ENCODE measurements at regions not wholly inside any gene's neighbourhood (a gene's known extent, or its start where the extent isn't known, plus 50 kb on each side); places are given as distances from the start of the nearest gene placed in this dataset.

- DNase-seq (ENCODE audit: low read depth in 2 of 2): no peak
These were observed 162.5 kb upstream of the RTL1 start for GRCh38 chr14:101065696-101066694.

DNA sequence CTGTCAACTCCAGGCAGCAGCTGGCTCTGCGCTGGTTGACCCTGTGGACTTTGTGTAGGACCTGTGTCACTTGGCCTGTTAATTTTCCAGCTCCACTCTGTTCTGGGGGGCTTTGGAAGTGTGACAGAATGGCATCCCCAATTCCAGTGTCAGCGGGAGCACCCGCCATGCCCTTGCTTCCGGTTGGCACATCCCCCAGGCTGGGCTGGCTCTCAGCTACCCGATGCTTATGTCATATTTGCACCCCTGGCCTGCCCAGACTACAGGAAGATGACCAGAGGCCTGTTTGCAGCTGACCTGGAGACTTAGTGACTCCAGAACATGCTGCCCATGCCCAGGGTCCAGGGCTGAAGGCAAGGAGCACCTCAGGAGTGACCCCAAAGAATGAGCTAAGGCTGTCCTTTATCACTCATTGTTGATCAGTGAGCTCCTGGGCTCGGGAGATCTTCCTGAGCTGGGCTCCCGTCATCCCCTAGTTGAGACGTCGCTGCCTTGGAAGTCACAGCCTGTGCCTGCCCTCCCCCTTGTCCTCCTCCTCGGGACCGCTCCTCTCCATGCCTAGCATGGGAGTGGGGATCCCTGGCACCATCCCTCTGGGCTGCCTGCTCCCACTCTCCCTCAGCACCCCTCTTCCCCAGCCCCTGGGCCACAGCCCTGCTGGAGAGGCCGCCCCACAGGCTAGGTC is 163.4 kb upstream of the RTL1 start:
- no peak for DNase-seq (ENCODE audit: low read depth in 2 of 2)

DNA sequence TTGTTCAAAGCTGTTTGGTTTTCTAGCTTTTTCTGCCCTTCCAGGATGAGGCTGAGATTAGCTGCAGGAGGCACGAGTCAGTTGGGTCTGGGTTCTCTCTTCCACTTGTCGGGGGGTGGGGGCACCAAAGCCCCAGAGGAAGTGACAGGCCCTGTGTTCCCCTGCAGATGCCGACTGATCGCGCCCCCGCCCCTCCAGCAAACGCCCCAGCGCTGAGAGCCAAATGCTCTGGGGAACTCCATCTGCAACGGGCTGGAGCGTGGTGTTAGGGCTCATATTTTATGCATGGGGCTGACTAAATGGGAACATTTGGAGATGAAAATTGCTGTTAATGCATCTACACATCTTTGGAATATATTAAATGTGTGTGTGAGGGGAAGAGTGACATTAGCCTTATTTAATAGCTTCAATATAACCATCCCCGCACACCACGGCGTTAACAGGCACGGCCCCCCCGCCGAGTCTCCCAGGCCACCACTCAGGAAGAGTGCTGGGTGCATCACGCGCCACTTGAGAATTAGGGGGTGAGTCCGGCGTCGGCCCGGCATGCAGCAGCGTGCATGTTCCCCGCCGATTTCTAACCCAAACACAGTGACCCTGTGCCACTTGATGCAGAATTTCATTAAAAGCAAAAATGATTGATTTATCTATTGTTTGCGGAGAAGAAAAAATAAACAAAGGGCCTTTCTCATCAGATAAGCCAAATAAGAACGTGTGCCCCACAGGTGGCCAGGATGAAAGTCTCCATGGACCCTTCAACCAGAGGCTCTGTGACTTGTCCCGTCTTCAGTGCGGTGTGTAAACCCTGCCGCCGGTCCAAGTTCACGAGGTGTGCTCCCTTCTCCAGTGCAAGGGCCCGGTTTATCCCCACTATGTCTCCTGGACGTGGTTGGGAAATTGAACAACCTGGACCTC is 165.0 kb upstream of the RTL1 start:
- DNase-seq (ENCODE audit: low read depth in 2 of 2): no peak

DNA sequence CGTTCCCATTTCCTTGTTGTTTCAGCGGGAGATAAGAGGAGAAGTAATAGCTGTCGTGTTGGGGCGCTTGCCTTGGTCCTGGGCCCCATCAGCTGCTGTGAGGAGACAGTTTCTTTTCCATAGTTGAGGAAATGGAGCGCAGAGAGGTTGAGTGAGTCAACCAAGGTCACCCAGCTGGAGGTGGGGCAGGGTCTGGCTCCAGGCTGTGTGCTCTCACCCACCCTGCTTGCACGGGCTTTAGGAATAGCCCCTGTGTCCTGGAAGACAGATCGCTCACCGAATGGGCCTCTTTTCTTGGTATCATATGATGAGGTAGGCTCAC is 165.7 kb upstream of the RTL1 start:
- DNase-seq (ENCODE audit: low read depth in 2 of 2): no peak

DNA sequence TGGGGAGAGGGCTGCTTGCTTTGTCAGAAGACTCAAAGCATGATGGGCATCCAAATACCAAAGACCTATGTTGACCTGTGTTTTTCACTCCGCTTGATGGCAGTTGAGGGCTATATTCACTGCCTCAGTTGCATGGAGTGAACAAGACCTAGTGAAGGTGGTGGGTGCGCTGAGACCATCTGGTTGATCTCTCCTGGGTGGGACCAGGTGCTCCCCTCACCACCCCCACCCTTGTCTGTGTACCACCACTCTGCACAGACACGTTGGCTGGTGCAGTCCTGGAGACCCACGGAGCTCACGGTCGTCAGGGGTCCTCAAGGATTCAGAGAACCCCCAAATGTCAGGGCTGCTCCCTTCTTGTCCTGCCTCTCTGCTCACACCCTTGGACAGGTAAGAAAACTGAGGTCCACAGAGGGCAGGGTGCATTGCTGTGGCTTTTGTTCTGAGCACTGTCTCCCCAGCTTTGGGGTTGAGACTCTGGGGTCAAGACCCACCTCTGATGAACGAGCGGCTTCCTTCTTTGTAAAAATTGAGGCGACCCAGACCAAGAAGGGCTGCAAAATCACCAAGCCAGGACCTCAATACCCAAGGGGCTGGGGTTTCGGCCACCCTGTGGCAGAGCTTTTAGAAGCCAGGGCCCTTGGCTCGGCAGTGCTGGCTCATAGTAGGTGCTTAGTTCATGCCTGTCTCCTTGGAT is 166.3 kb upstream of the RTL1 start:
- no peak for DNase-seq (ENCODE audit: low read depth in 2 of 2)

GRCh38 chr14:101070540-101071492 is 167.3 kb upstream of the RTL1 start:
- DNase-seq (ENCODE audit: low read depth in 2 of 2): no peak

- no peak for DNase-seq (ENCODE audit: low read depth in 2 of 2)
These were observed 168.0 kb upstream of the RTL1 start for GRCh38 chr14:101071493-101071906.

- DNase-seq (ENCODE audit: low read depth in 2 of 2): no peak
These were observed 168.5 kb upstream of the RTL1 start for GRCh38 chr14:101072070-101072469.

DNA sequence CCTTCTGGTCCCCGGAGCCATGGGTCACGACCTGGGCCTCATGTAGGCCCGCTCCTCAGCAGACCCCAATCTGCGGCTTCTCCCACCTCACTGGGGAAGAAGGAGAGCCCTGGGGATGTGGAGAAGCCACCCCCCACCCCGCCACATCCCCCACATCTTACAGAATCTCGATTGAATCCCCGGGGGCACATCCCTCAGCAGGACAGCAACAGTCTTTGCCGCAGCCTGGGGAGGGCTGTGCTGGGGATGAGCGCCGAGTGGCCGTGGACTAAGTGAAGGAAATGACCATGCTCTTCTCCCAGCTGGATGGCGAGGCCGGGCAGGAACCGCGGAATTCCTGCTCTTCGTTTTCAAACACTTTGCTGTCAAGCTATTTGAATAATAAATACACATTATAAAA is 169.0 kb upstream of the RTL1 start:
- DNase-seq (ENCODE audit: low read depth in 2 of 2): no peak

DNA sequence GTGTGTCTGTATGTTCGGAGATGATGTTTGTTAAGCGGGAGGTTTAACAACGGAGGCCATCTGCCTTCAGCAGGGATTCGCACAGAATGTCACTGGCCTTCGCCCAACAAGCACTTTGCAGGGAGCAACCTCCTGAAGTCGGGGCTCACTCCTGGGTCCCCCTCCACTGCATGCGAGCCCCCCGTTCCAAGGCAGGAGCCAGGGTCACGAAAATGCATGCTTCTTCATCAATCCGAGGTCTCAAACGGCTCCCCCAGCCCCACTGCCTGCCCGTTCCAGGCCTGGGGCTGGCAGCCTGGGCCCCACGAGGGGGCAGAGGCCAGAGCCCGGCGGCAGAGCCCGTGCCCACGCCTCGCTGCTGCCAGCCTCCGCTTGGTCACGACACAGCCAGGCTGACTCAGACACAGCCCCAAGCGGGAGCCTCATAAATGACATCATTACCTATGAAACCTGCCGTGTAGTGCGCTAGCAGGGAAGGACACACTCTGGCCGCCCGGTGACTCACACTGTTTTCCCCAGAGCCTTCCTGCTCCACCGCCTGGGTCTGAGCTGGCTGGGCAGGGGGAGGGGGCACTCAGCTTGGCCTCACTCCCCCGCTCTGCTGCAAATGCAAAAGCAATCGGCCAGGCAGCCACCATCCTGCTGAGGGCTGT is 169.5 kb upstream of the RTL1 start:
- DNase-seq (ENCODE audit: low read depth in 2 of 2): peak; percentile 82 to 84

- no peak for DNase-seq (ENCODE audit: low read depth in 2 of 2)
These were observed 170.1 kb upstream of the RTL1 start for GRCh38 chr14:101073598-101073965.

GRCh38 chr14:101074196-101075024 is 170.9 kb upstream of the RTL1 start:
- DNase-seq (ENCODE audit: low read depth in 2 of 2): no peak

DNA sequence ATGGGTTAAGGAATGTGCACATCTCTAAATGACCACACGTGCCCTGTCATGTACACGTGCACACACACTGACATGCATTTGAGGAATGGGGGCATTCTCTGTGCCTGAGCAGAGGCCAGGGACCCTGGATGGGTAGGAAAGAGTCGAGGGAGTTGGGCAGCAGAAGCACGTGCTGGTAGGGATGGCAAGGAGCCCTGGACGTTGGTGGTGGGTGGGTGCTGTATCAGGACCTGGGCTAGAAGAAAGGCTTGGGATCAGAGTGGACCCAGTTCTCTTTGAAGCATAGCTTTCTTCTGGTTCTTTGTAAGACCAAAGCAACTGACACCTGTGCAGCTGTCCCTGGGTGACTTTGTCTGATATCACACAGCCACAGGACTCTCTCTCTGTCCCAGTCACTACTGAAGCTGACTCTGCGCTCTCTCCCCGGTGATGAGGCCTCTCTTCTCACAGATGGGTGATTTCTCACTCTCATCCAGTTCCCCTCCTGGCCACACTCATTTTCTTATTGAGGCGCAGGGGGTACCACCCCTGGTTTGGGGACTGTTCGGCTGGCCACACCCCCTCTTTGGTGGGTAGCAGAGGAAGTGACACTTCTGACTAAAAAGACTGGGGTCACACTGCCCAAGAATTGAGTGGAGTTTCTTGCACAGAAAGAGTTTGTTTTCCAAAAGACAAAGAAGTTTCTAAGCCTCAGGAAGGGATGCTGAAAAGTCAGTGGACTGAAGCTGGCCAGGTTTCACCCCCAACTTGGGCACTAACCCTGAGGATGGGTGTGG is 171.7 kb upstream of the RTL1 start:
- DNase-seq (ENCODE audit: low read depth in 2 of 2): no peak

- no peak for DNase-seq (ENCODE audit: low read depth in 2 of 2)
These were observed 172.4 kb upstream of the RTL1 start for GRCh38 chr14:101075801-101076413.

DNA sequence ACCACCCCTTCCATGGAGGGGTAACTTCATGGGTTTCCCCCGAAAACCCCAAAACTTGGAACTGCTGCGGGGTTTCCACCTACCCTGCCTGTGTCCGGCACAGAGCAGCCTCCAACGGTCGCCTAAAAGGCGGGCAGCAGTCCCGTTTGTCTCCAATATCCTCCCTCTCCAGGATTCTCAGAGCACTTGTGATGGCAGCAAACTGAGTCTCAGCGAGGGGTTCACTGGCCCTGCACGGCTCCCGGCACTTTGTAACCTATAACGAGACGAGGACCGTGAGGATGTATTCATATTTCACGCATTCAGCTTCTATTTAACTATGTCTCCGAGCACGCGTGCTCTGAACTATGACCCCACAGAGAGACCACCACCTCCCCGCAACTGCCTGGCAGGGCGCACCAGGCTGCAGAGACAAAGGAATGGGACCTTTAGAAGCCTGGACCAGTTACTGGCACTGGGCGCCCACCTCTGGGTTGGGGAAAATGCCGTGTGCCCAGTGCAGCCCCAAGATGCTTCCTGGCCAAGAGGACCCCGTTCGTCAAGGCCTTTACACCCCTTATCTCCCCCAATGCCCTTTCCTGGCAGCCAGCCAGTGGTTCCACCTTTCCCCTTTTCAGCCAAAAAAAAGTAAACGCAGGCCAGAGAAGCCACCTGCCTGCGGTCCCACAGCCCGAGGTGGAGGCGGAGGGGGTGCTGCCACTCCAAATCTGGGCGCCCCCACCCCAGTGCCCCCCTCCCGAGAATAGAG is 173.1 kb upstream of the RTL1 start:
- no peak for DNase-seq (ENCODE audit: low read depth in 2 of 2)

- no peak for DNase-seq (ENCODE audit: low read depth in 2 of 2)
These were observed 174.1 kb upstream of the RTL1 start for GRCh38 chr14:101077481-101078074.
